Left ventricle myocardium inferior (tissue), 1 donor: ENCODE measurements at regions not wholly inside any gene's neighbourhood (a gene's known extent, or its start where the extent isn't known, plus 50 kb on each side); places are given as distances from the start of the nearest gene placed in this dataset.

Experiments used
- DNase-seq: peaks from one replicate; pipeline ENCODE4 v3.0.0-alpha.2; 2020
- H3K27ac ChIP-seq: fragments of 200-600 bp; replicated peaks from 2 replicates; pipeline ENCODE4 v1.8.0; 2021
- H3K27me3 ChIP-seq: fragments of 200-600 bp; 2 replicates; pipeline ENCODE4 v1.8.0; 2021; ENCODE audit warnings: low read depth
- H3K36me3 ChIP-seq: fragments of 200-600 bp; 2 replicates; pipeline ENCODE4 v1.8.0; 2021
- H3K4me1 ChIP-seq: fragments of 200-600 bp; 2 replicates; pipeline ENCODE4 v1.8.0; 2021
- H3K4me3 ChIP-seq: fragments of 200-600 bp; 2 replicates; pipeline ENCODE4 v1.8.0; 2021; ENCODE audit warnings: mild to moderate bottlenecking, moderate library complexity
- H3K9me3 ChIP-seq: fragments of 200-600 bp; replicated peaks from 2 replicates; pipeline ENCODE4 v1.8.0; 2021
- CTCF ChIP-seq: fragments of 200-600 bp; IDR thresholded peaks from 2 replicates; pipeline ENCODE4 v1.8.0; 2021; ENCODE audit warnings: antibody characterized with exemption, mild to moderate bottlenecking, borderline replicate concordance
- intact Hi-C: fragments of 100-400 bp; cut with micrococcal nuclease; formaldehyde crosslinking; loops from one replicate; pipeline ENCODE4 v1.11.0; 2022
- donor health status: DM: no; HTN: yes; CAD: no; lungs with severe emphysema.

DNA sequence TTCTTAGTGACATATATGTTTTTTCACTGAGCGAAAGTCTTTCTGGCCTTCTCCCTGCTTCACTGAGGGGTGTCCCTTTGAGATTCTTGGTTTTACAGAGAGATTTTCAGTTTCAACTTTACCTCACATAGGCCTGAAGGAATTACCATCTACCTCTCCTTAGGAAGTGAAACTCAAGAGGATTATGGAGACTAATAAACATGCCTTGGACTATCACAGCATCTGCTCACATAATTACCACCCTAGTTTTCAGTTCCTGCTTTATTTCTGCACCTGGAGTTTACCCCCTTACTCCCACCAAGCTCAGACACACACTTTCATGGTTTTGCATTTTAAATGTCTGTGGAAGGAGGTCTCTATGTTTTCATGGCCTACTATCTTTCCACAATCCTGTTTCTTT, 118.3 kb upstream of the SCAF11 start:
- Histone ChIP-seq H3K27me3 (no peaks in the 10 kb centered on the region), H3K27ac (no peak overlapping the region), H3K4me1 (peaks cover 12% of the 10 kb centered on the region), H3K9me3 (peaks cover 15% of the 10 kb centered on the region), H3K36me3 (no peaks in the 10 kb centered on the region), H3K4me3 (no peak overlapping the region)
- intact Hi-C loops, result no loop called here
- no peak for TF ChIP-seq CTCF
- no peak for DNase-seq

- H3K4me1 ChIP-seq, result peaks cover 12% of the 10 kb centered on the region
- intact Hi-C loops, result no loop called here
- no peaks in the 10 kb centered on the region for H3K36me3 ChIP-seq
- H3K27ac ChIP-seq, result no peak overlapping the region
- peaks cover 10% of the 10 kb centered on the region for H3K9me3 ChIP-seq
- no peak overlapping the region for H3K4me3 ChIP-seq
- no peaks in the 10 kb centered on the region for H3K27me3 ChIP-seq
- no peak for DNase-seq
- TF ChIP-seq CTCF, result no peak
Observed at GRCh38 chr12:46107591-46107990, 117.2 kb upstream of the SCAF11 start.

DNA sequence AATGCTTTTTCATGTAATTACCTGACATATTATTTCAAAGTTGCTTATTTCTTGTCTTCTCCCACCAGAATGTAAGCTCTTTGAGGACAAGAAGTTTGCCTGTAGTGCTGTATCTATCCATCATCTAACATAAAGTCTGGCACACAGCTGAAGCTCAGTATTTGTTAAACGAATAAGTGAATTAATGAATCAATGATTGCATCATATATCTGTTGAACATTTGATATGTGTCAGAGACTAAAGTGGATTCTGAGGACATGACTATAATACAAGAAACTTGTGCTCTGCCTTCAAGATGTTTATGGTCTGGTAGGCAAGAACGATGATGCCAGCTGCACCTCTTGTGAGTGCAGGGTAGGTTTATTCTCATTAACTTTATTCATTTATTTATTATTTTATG, 115.4 kb upstream of the SCAF11 start:
- intact Hi-C loops, result no loop called here
- no peak for DNase-seq
- no peak overlapping the region for H3K4me3 ChIP-seq

GRCh38 chr12:46103559-46104383, 113.4 kb upstream of the SCAF11 start:
- intact Hi-C loops, result no loop called here

More for the DNA sequence above, 115.4 kb upstream of the SCAF11 start:
- TF ChIP-seq CTCF, result no peak
- no peaks in the 10 kb centered on the region for H3K9me3 ChIP-seq
- no peaks in the 10 kb centered on the region for H3K27me3 ChIP-seq
- H3K4me1 ChIP-seq, result peaks cover 12% of the 10 kb centered on the region
- H3K36me3 ChIP-seq, result no peaks in the 10 kb centered on the region
- no peak overlapping the region for H3K27ac ChIP-seq

DNA sequence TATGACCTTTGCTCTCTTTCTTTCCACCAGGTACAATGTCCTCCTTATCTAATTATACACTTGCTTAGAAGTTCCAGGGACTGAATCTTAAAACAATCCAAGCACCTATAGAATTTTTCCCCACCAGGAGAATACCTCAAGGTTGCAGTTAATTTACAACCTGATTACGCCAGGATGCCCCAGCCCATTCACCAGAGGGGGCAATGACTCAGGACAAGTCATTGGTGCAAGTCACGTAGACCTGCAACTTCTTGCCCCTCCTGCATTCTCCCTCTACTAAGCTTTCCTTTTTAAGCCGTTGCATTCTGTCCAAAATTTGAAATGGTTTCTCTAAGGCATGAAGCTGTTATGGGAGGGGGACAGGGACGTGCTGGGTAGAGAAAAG, 111.1 kb upstream of the SCAF11 start:
- Histone ChIP-seq H3K27ac (no peak overlapping the region), H3K36me3 (no peaks in the 10 kb centered on the region), H3K4me1 (no peaks in the 10 kb centered on the region), H3K27me3 (no peaks in the 10 kb centered on the region), H3K4me3 (no peak overlapping the region), H3K9me3 (no peaks in the 10 kb centered on the region)
- DNase-seq, result no peak
- TF ChIP-seq CTCF, result no peak
- intact Hi-C loops, result no loop called here

More at GRCh38 chr12:46103559-46104383, 113.4 kb upstream of the SCAF11 start:
- TF ChIP-seq CTCF, result no peak
- Histone ChIP-seq H3K27ac (no peak overlapping the region), H3K4me1 (no peaks in the 10 kb centered on the region), H3K36me3 (no peaks in the 10 kb centered on the region), H3K4me3 (no peak overlapping the region), H3K27me3 (no peaks in the 10 kb centered on the region), H3K9me3 (no peaks in the 10 kb centered on the region)
- no peak for DNase-seq
